Effector CD8-positive, alpha-beta T cell (primary cell): ENCODE measurements at regions not wholly inside any gene's neighbourhood (a gene's known extent, or its start where the extent isn't known, plus 50 kb on each side); places are given as distances from the start of the nearest gene placed in this dataset.

ENCODE experiments used
- DNase-seq: peaks from one replicate; lab custom pipeline; 2025; lab: John Stamatoyannopoulos, UW

DNA sequence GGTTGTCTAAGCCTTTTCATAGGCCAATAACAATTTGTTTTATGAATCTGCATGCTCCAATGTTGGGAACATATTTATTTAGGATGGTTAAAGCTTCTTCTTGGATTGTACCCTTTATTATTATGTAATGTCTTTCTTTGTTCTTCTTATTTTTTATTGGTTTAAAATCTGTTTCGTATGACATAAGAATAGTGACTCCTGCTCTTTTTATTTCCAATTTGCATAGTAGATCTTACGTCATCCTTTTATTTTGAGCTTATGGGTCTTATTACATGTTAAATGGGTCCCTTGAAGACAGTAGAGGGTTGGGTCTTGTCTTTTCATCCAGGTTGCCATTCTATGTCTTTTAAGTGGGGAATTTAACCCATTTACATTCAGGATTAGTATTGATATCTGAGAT lies 561.9 kb upstream of the GHITM start:
- no peak for DNase-seq

DNA sequence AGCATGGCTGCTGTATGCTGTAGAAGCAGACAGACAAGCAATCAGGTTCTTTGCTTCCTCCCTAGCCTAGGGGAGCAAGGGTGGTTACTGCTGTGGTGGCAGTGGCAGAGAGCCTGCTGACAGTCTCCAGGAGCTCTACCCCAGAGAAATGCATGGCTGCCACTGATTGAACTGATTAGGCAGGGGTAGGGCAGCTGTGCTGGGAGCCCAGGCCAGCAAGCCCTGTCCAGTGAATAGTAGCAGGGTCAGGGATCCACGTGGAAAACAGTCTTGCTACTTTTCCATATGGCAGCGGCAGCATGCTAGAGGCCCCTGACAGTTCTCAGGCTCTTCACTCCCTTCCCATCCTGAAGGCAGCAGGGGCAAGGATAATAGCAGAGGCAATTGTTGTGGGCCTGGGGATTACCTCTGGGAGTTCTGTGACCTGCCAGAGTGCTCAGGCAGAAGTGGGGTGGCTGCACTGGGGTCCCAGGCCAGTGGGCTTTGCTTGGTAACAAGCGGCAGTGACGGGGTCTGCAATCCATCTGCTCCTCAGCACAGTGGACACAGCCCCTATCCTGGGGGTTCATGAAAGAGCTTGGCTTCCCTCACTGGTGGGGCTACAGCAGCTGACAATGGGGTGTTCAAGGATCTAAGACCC lies 558.8 kb upstream of the GHITM start:
- no peak for DNase-seq

DNA sequence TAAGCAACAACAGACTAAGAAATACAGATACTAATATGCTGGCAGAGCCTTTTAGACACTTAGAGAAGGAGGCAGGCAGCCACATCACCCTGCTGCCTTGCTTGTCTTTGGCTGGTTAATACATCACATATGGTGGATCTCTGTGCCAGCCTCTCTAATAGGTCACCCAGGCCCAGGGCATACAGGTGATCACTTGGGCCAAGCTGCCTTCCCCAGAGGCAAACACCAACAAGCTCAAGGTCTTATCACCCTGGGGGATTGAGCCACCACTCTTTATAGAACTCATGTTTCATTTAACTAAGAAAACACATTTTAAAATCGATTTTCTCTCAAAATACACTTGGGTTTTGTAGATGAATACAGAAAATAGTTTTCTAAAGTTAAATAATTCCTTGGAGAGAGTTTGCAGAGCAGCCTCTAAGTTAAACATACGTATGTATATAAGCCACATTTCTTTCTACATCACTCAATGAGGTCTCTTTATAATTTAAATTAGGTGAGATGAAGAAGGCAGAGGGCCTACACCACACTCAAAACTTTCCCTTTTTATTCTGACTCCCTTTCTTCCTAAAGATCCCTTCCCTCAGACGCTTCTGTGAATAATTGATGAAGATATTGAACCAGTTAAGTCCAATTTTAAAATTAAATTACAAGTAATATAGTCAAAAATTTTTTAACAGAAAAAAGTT lies 556.8 kb upstream of the GHITM start:
- DNase-seq = no peak

DNA sequence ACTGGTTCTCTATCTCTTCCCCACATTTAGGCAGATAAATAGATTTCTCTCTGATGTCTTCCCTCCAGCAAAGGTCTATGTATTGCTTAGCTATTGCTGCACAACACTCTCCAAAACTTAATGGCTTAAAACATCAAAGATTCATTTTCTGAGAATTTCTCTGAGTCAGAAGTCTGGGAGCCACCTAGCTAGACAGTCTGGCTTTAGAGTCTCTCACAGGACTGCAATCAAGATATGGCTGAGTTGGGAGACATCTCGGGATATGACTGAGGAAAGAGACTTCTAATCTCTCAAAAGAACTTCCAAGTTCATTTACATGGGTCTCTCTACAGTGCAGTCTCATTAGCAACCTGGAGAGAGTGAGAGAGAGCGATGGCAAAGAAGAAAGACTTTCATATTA lies 553.6 kb upstream of the GHITM start:
- DNase-seq = no peak

DNA sequence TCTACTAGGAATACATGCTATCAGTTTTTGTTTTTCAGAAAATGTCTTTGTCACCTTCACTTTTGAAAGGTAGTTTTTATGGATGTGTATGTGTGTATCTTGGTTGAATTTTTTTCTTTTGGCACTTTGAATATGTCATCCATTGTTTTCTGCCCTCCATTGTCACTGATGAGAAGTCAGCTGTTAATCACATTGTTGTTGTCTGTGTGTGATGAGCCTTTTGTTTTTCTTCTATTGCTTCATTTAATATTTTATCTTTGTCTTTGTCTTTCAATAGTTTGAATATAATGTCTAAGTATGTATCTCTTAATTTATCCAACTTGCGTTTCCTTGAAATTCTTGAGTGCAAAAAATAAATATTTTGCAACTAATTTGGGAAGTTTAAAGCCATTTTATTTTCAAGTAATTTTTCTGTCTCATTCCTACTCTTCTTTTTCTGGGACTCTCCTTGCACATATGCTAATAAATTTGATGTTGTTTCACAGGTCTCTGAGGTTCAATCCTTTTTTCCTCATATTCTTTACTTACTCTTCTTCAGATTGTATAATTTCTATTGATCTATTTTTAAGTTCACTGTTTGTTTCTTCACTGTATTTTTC lies 546.9 kb upstream of the GHITM start:
- no peak for DNase-seq

DNA sequence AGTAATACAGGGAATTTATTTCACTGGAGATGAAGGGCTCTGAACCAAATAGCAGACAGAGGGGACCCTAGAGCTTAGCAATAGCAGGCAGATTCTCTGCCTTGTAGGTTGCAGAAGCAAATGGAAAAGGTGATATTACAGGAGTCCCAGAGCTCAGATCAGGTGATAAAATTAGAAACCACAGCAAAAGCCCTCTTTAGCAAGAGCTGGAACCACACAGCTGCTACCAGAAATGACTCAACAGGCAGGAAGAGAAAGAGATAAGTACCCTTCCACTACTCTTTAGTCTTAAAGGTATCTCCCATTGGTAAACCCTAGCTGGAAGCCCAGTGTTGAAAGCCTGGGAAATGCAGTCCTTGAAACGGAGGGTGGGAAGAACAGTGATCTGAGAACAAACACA lies 535.6 kb upstream of the GHITM start:
- no peak for DNase-seq

DNA sequence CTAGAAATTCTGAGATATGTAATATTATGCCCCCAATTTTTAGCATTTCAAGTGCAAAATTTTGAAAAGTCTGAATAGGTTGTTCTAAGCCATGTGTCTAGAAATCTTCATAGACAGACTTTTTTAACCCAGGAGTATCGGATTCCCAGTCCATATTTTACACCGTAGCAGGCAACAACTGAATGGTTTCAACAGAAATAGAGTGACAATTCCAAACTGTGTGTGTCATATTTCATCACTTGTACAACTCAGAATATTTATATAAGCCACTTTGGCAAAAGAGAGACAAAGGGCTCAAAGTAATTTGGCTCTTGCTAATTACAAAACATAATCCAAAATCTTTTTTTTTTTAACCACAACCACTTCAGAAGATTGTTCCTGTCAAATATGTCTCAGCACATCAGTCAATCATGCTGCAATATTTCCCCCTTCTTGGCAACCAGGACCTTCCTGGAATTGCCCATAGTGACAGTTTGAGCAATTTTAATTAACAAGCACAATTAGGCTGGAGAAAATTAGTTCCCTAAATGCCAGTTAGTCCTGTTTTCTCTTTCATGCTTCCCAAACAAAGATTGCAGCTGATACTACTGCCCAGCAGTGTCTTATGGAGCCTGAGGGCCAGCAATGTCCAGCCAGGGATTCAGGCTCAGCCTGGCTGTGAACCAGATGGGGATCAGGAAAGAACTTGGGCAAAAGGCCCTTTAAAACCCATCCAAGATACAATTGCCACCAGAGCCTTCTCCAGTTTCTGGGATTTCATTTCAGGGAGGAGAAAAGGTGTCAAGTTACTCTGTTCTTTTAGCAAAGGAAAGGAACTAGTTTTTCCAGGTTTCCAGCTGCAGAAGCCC lies 533.3 kb upstream of the GHITM start:
- no peak for DNase-seq

DNA sequence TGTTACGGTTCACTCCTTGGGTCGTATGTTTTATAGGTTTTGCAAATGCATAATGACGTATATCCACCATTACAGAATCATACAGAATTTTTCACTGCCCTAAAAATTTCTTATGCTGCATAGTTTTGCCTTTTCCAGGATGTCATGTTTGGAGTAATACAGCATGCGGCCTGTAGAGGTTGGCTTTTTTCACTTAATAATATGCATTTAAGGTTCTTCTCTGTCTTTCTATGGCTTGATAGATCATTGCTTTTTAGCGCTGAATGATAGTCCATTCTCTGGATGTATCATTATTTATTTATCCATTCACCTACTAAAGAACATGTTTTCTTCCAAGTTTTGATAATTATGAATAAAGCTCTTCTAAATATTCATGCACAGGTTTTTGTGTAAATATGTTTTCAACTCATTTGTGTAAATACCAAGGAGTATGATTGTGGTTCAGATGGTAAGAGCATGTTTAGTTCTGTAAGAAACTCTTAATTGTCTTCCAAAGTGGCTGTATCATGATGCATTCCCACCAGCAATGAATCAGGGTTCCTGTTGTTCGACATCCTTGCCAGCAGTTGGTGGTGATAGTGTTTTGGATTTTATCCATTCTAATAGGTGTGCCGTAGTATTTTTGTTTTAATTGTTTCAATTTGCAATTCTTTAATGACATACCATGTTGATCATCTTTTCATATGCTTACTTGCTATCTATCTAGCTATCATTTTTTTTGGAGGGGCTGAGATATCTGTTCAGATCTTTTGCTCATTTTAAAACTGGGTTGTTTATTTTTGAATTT lies 531.2 kb upstream of the GHITM start:
- DNase-seq = no peak

DNA sequence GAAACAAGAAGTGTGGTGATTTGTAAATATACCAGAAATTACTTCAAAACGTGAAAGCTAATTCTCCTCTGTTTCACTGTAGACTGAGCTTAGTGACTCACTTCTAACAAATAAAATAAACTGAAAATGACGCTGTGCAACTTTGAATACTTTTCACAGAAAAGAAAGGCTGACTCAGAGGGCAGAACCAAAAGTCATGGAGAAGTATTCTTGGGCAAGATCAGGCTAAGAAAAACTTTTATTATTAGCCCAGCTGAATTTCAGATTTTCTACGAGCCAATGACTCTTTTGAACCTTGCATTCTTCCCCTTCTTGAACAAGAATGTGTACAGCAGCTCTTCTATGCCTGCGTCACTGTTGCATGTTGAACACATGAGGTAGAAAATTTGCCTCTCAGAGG lies 527.3 kb upstream of the GHITM start:
- DNase-seq = no peak

DNA sequence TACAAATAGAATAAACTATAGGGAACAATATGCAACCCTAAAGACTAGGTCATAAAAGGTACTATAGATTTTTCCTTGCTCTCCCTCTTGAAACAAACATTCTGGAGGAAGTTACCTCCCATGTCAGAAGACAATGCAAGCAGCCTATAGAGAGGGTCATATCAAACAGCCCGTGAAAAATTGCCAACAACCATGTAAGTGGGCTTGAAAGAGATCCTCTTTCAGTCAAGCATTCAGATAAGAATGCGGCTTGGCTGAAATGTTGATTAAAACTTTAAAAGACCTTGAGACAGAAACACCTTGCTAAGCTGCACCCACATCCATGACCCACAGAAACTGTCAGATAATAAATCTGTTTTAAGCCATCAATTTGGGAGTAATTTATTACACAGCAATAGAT lies 526.6 kb upstream of the GHITM start:
- DNase-seq = no peak

DNA sequence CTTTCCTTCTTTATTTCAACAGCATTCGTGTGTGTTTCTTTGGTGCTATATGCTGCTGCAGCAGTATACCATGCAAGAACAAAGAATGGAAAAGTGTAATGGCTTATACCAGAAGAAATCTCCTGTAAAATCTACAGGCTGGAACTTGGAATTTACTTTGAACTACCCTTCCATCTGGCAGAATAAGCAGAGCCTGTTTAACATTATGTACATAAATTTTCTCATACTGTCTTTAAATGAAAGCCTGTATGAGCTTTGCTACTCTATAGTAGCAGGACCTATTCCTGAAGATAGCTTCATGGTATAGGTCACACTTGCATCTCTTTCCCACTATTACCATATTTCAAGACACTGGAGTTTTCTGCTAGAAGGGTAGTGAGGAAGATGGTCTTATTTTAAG lies 522.1 kb upstream of the GHITM start:
- no peak for DNase-seq

DNA sequence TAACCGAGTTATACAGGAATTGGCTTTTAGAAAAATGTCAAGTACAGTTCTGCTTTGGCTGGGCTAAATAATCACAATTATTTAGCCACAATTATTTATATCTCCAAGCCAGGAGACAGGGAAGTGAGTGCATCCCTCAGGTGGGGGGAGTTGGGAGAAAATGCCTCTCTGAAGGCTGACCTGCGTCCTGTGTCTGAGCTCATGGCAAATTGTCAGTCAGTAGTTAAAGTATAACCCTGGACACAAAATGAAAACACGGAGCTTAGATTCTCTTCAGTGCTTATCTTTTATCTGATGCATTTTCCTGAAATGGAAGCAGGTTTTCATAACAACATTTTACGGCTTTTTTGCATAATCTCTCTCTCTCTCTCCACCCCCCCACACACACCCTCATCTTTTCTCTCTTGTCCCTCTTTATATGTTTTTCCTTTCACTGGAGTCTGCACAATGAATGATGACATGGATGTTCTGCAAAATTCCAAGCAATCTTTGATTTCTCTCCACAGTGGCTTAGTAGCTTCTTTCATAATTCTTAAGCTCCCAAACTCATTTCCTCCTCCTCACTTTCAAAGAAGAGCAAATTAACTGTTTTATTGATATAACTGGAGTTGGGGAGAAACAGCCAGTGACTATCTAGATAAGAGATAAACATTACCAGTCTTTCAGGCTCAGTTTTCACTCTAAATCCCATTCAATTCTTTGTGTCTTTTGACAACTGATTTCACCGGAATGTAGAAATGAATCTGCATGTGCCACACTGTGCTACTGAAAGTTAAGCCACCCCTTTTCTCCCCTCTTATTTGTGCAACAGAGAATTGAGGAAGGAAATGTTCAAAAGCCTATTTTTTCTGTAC lies 521.4 kb upstream of the GHITM start:
- DNase-seq = no peak

DNA sequence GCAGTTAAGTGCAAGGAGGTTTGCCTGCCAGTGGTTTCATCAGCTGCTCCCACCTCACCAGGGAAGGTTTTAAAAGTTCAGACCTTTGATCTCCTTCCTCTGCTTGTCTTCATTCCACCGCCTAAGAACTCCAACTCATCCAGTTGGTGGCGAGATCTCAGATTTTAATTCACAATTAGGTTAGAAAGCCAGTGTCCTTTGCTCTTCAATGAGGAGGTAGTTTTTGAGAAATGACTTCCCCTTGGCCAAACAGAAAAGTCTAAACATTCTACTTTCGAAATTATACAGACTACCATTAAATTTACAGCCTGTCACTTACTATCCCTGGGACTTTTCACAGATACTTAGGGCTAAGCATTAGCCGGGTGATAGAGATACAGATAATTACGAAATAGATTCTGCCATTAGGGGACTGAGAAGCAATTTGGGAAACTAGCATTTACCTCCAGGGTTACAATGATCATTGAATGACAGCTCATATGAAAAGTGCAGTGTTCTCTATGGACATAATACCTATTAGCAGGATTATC lies 513.4 kb upstream of the GHITM start:
- no peak for DNase-seq

DNA sequence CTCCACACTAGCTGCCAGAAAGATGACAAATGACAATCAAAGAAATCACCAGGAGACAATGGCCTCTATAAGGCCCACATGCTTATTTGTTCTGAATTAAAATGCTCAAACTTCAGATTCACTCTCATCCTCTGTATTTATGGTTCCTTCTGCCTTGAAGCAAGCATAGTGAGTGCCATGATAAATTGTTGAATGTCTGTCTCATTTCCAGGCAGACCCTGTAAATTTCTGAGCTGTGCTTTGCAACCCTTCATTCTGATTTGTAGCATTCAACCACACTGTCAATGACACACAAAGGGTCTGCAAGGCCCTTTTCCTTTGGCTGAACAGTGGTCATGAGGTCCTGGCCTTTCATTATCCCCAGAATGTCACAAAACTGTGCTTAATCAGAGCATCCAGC lies 506.6 kb upstream of the GHITM start:
- DNase-seq = no peak

DNA sequence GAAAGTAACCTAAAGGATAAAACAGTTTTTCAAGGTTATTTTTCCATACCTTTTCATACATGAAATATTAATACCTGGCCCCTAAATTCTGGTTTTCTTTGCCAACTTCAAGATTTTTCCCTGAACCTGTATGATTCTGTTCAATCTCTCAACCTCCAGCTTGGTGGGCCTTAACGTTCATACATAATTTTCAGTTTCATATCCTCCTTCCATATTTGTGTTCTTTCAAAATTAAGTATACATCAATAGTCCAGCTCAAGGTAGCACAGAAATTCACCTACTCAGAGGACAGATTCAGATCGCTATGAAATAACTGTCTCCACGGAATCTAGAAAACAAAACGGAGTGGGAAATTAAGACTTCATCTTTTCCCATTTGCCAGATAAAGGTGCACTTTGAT lies 505.8 kb upstream of the GHITM start:
- no peak for DNase-seq

DNA sequence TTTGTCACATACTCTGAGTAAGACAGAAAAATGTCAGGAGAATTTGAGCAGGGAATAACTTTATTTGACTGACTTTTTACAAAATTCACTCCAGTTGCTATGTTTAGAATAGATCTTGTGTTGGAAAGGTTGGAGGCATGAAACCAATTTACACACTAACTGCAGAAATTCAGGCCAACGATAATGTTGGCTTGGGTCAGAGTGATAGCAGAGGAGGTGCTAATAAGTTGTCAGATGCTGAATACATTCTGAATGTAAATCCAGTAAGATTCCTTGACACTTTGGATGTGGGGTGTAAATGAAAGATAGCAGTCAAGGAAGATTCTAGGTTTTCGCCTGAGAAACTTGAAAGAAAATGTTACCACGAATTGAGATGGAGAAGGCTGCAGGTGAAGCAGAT lies 502.5 kb upstream of the GHITM start:
- no peak for DNase-seq

DNA sequence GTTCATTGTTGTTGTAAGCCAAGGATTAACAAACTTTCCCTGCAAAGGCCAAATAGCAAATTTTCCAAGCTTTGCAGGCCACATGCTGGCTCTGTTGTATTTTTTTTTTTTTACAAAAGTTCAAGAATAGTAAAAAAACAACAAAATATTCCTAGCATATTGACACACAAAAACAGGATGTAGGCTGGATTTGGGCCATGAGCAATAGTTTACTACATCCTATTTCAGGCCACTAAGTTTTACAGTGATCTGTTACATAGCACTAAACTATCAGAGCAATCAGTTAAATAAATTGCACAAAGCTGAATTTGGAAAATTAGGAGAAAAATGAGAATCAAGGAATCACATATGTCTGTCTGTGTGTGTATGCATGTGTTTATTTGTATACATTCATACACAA lies 491.8 kb upstream of the GHITM start:
- DNase-seq = no peak

DNA sequence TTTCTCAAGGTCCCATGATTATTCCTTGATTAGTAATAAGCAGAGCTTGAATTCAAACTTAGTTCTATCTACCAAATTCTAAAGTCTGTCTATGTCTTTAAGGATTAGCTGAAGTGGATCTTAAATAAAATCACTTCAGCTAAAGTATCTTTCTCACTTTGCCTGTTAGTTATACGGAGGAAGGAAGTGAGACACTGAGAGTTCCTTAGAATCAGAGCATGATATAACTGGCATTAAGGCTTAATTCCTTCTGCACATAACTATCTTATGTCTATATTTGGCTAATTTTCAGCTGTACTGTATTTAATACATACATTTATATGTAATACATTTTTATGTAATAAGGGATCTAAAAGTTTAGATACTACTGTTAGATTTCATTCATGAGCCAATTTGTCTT lies 491.1 kb upstream of the GHITM start:
- DNase-seq = no peak

DNA sequence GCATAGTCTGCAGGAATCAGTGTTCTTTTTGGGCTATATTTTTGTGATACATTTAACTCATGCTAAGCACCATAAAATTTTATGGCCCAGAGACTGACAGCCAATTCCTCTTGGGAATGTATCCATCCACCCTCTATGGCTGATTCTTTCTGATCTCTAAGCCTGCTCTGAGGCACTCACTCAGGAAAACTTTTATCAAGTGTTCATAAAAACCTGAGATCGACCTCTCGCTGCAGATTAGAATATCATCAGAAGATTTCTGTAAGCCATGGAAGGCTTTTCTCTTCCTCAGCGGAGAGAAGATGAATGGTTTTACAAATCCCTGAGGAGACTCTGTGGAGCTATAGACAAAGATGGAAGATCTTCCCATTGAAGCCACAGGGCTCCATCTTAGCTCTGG lies 489.8 kb upstream of the GHITM start:
- DNase-seq = no peak

DNA sequence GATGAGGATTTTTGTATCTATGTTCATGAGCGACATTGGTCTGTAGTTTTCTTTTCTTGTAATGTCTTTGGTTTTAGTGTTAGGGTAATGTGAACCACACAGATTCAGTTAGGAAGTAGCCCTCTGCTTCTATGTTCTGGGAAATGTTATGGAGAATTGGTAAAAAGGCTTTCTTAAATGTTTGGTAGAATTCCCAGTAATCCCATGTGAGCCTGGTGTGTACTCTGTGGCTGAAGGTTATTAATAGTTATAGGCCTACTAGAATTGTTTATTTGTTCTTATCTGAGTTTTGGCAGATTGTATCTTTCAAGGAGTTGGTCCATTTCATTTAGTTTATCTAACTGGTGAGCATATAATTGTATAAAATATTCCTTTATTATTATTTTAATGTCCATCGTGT lies 484.6 kb upstream of the GHITM start:
- no peak for DNase-seq

DNA sequence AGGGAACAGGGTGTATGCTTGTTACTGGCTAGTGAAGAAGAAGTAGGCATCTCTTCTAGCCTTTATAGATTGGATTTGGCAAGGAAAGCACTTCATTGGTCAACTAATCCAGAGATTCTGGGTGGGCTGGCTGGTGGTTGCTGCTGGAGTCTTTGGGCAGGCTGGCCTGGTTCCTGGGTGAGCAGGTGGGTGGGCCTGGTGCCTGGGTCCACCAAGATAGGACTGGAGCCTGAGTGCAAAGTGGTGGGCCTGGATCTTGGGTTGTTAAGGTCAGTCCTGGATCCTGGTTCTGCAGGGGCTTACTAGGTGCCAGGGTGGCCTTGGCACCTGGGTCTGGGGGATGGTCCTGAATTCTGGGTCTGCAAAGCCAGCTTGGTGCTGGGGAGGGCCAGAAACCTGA lies 482.4 kb upstream of the GHITM start:
- no peak for DNase-seq
